ENCODE measurements at regions not wholly inside any gene's neighbourhood (a gene's known extent, or its start where the extent isn't known, plus 50 kb on each side); places are given as distances from the start of the nearest gene placed in this dataset.

DNA sequence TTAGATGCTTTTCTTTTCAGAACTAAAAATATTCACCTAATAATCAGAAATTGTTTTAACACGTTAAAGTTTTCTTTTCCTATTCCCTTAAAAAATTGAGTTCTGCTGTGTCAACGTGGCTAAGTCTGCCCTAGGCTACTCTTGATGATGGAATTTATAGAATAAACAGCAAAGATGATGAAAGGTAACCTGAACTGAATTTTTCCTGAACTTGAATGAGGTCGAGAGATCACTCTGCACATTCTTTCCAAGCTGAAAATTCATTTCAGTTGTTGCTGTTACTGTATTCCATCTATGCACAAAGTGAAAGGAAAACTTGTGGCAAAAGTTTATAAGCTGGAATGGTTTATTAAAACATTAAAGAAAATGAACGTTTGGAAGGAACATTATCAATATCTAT lies 245.9 kb upstream of the GIMD1 start:
- TF ChIP-seq TEAD4 (IDR thresholded peaks at IDR 0.05) (no peak), CREB1 (IDR thresholded peaks at IDR 0.05; ENCODE audit: low read depth) (no peak), EP300 (IDR thresholded peaks at IDR 0.05; ENCODE audit: borderline replicate concordance) (no peak), TAF1 (IDR thresholded peaks at IDR 0.05; ENCODE audit: low read depth) (no peak), CEBPB (IDR thresholded peaks at IDR 0.05) (no peak)
- TF ChIP-seq, protein P1, sequence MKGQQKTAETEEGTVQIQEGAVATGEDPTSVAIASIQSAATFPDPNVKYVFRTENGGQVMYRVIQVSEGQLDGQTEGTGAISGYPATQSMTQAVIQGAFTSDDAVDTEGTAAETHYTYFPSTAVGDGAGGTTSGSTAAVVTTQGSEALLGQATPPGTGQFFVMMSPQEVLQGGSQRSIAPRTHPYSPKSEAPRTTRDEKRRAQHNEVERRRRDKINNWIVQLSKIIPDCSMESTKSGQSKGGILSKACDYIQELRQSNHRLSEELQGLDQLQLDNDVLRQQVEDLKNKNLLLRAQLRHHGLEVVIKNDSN (IDR thresholded peaks at IDR 0.05) = no peak
- TF ChIP-seq, protein P2, sequence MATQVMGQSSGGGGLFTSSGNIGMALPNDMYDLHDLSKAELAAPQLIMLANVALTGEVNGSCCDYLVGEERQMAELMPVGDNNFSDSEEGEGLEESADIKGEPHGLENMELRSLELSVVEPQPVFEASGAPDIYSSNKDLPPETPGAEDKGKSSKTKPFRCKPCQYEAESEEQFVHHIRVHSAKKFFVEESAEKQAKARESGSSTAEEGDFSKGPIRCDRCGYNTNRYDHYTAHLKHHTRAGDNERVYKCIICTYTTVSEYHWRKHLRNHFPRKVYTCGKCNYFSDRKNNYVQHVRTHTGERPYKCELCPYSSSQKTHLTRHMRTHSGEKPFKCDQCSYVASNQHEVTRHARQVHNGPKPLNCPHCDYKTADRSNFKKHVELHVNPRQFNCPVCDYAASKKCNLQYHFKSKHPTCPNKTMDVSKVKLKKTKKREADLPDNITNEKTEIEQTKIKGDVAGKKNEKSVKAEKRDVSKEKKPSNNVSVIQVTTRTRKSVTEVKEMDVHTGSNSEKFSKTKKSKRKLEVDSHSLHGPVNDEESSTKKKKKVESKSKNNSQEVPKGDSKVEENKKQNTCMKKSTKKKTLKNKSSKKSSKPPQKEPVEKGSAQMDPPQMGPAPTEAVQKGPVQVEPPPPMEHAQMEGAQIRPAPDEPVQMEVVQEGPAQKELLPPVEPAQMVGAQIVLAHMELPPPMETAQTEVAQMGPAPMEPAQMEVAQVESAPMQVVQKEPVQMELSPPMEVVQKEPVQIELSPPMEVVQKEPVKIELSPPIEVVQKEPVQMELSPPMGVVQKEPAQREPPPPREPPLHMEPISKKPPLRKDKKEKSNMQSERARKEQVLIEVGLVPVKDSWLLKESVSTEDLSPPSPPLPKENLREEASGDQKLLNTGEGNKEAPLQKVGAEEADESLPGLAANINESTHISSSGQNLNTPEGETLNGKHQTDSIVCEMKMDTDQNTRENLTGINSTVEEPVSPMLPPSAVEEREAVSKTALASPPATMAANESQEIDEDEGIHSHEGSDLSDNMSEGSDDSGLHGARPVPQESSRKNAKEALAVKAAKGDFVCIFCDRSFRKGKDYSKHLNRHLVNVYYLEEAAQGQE (IDR thresholded peaks at IDR 0.05; ENCODE audit: low read depth) = no peak
- TF ChIP-seq, protein P3, sequence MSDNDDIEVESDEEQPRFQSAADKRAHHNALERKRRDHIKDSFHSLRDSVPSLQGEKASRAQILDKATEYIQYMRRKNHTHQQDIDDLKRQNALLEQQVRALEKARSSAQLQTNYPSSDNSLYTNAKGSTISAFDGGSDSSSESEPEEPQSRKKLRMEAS (IDR thresholded peaks at IDR 0.05) = no peak

Data from Ishikawa (cell line).